Liver (tissue), 3 donors: ENCODE measurements at regions not wholly inside any gene's neighbourhood (a gene's known extent, or its start where the extent isn't known, plus 50 kb on each side); places are given as distances from the start of the nearest gene placed in this dataset.

ENCODE experiments used
- ATF3 ChIP-seq: IDR thresholded peaks from 2 replicates; pipeline ENCODE4 v1.6.1; 2016; ENCODE audit warnings: antibody characterized with exemption
- EGR1 ChIP-seq, 2 donors: IDR thresholded peaks; 2 replicates each; pipeline ENCODE4 v1.6.1; 2016 to 2018; ENCODE audit warnings: antibody characterized with exemption in 2 of 2, low read depth in 2 of 2
- FOXA1 ChIP-seq: IDR thresholded peaks from 2 replicates; pipeline ENCODE4 v1.6.1; 2016; ENCODE audit warnings: antibody characterized with exemption
- HNF4A ChIP-seq, 2 donors: conservative IDR thresholded peaks; 2 replicates each; pipeline ENCODE4 v1.6.1; 2016; ENCODE audit warnings: antibody characterized with exemption in 2 of 2, mild to moderate bottlenecking in 2 of 2
- JUND ChIP-seq, 2 donors: IDR thresholded peaks; 2 replicates each; pipeline ENCODE4 v1.6.1; 2016; ENCODE audit warnings: antibody characterized with exemption in 2 of 2
- RAD21 ChIP-seq, 2 donors: IDR thresholded peaks; 2 replicates each; pipeline ENCODE4 v1.6.1; 2016; ENCODE audit warnings: antibody characterized with exemption in 2 of 2, mild to moderate bottlenecking in 2 of 2
- SP1 ChIP-seq: IDR thresholded peaks from 2 replicates; pipeline ENCODE4 v1.6.1; 2018; ENCODE audit warnings: antibody characterized with exemption, mild to moderate bottlenecking
- TF ChIP-seq, protein P1 (sequence below): fragments of 150-350 bp; IDR thresholded peaks from 2 replicates; pipeline ENCODE4 v1.5.1; 2017; ENCODE audit warnings: improper control_type of control experiment, low read depth, low read length; ENCODE audit not compliant: missing input control
- TF ChIP-seq, protein P2 (sequence below): IDR thresholded peaks from 2 replicates; pipeline ENCODE4 v1.6.1; 2016; ENCODE audit warnings: antibody characterized with exemption, mild to moderate bottlenecking
- donor health status: healthy.
- donor health status: healthy.

GRCh38 chr2:204026294-204026693 is 89.7 kb downstream of the ICOS start:
- no peak for TF ChIP-seq RAD21 (IDR thresholded peaks at IDR 0.05)
- TF ChIP-seq HNF4A (conservative IDR thresholded peaks at IDR 0.05): no peak
- no peak for TF ChIP-seq SP1
- TF ChIP-seq, protein P1, sequence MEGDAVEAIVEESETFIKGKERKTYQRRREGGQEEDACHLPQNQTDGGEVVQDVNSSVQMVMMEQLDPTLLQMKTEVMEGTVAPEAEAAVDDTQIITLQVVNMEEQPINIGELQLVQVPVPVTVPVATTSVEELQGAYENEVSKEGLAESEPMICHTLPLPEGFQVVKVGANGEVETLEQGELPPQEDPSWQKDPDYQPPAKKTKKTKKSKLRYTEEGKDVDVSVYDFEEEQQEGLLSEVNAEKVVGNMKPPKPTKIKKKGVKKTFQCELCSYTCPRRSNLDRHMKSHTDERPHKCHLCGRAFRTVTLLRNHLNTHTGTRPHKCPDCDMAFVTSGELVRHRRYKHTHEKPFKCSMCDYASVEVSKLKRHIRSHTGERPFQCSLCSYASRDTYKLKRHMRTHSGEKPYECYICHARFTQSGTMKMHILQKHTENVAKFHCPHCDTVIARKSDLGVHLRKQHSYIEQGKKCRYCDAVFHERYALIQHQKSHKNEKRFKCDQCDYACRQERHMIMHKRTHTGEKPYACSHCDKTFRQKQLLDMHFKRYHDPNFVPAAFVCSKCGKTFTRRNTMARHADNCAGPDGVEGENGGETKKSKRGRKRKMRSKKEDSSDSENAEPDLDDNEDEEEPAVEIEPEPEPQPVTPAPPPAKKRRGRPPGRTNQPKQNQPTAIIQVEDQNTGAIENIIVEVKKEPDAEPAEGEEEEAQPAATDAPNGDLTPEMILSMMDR: no peak
- TF ChIP-seq EGR1 (IDR thresholded peaks at IDR 0.05; ENCODE audit: low read depth in 2 of 2): no peak
- TF ChIP-seq, protein P2, sequence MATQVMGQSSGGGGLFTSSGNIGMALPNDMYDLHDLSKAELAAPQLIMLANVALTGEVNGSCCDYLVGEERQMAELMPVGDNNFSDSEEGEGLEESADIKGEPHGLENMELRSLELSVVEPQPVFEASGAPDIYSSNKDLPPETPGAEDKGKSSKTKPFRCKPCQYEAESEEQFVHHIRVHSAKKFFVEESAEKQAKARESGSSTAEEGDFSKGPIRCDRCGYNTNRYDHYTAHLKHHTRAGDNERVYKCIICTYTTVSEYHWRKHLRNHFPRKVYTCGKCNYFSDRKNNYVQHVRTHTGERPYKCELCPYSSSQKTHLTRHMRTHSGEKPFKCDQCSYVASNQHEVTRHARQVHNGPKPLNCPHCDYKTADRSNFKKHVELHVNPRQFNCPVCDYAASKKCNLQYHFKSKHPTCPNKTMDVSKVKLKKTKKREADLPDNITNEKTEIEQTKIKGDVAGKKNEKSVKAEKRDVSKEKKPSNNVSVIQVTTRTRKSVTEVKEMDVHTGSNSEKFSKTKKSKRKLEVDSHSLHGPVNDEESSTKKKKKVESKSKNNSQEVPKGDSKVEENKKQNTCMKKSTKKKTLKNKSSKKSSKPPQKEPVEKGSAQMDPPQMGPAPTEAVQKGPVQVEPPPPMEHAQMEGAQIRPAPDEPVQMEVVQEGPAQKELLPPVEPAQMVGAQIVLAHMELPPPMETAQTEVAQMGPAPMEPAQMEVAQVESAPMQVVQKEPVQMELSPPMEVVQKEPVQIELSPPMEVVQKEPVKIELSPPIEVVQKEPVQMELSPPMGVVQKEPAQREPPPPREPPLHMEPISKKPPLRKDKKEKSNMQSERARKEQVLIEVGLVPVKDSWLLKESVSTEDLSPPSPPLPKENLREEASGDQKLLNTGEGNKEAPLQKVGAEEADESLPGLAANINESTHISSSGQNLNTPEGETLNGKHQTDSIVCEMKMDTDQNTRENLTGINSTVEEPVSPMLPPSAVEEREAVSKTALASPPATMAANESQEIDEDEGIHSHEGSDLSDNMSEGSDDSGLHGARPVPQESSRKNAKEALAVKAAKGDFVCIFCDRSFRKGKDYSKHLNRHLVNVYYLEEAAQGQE: no peak
- no peak for TF ChIP-seq JUND (IDR thresholded peaks at IDR 0.05)
- no peak for TF ChIP-seq ATF3
- no peak for TF ChIP-seq FOXA1
